DND-41 (cell line): ENCODE measurements at regions not wholly inside any gene's neighbourhood (a gene's known extent, or its start where the extent isn't known, plus 50 kb on each side); places are given as distances from the start of the nearest gene placed in this dataset.
A peak's percentile ranks its signal among the peaks of the same experiment; 100 is the strongest.

Experiments used
- ATAC-seq: fragments of 200-7000 bp; cut with Tn5 transposase; 3 replicates; pipeline ENCODE4 v1.9.1; 2021; ENCODE audit warnings: low read depth; ENCODE audit not compliant: insufficient read depth
- DNase-seq: peaks from one replicate; pipeline ENCODE4 v3.0.0-alpha.2; 2020
- H2AFZ ChIP-seq: 2 replicates; pipeline ENCODE4 v1.6.0; 2012; ENCODE audit warnings: low read depth, low read length
- H3K27ac ChIP-seq: 2 replicates; pipeline ENCODE4 v1.5.1; 2012; ENCODE audit warnings: low read length, inconsistent platforms
- H3K27me3 ChIP-seq: fragments of 200-600 bp; sonication (generic); 2 replicates; pipeline ENCODE4 v1.6.0; 2012; ENCODE audit warnings: low read length, mild to moderate bottlenecking, inconsistent platforms; ENCODE audit not compliant: insufficient read depth, poor library complexity
- H3K36me3 ChIP-seq: 2 replicates; pipeline ENCODE4 v1.5.1; 2012; ENCODE audit warnings: low read length, inconsistent platforms; ENCODE audit not compliant: insufficient read depth
- H3K4me1 ChIP-seq: 2 replicates; pipeline ENCODE4 v1.5.1; 2012; ENCODE audit warnings: mild to moderate bottlenecking, low read length; ENCODE audit not compliant: insufficient read depth
- H3K4me2 ChIP-seq: 2 replicates; pipeline ENCODE4 v1.6.0; 2012; ENCODE audit warnings: mild to moderate bottlenecking, moderate library complexity, low read length, inconsistent platforms; ENCODE audit not compliant: insufficient read depth
- H3K4me3 ChIP-seq, 2 experiments: fragments of 200-600 bp in 1 of 2; shearing (Covaris generic) in 1 of 2; 2 replicates each; pipeline ENCODE4 v1.5.1; 2012 to 2016; ENCODE audit warnings: inconsistent platforms in 2 of 2, low read length in 2 of 2, mild to moderate bottlenecking in 2 of 2, low read depth in 1 of 2, moderate library complexity in 1 of 2
- H3K79me2 ChIP-seq: 2 replicates; pipeline ENCODE4 v1.6.0; 2012; ENCODE audit warnings: low read length, inconsistent platforms; ENCODE audit not compliant: insufficient read depth
- H3K9ac ChIP-seq: 2 replicates; pipeline ENCODE4 v1.6.0; 2012; ENCODE audit warnings: low read depth, mild to moderate bottlenecking, inconsistent platforms, low read length, moderate library complexity
- H3K9me3 ChIP-seq: 2 replicates; pipeline ENCODE4 v1.5.1; 2012; ENCODE audit warnings: low read length, moderate library complexity, mild to moderate bottlenecking, inconsistent platforms; ENCODE audit not compliant: insufficient read depth, severe bottlenecking
- H4K20me1 ChIP-seq: 2 replicates; pipeline ENCODE4 v1.6.0; 2012; ENCODE audit warnings: low read length; ENCODE audit not compliant: insufficient read depth
- EZH2 ChIP-seq: IDR thresholded peaks from 3 replicates; pipeline ENCODE4 v1.6.1; 2012; ENCODE audit warnings: borderline replicate concordance, low read depth, mild to moderate bottlenecking, moderate library complexity, low read length, inconsistent platforms; ENCODE audit not compliant: severe bottlenecking
- TF ChIP-seq, protein P1 (sequence below): IDR thresholded peaks from 2 replicates; pipeline ENCODE4 v1.5.1; 2012; ENCODE audit warnings: borderline replicate concordance, low read length, moderate library complexity, mild to moderate bottlenecking; ENCODE audit not compliant: poor library complexity, severe bottlenecking; ENCODE audit errors: extremely low read depth

DNA sequence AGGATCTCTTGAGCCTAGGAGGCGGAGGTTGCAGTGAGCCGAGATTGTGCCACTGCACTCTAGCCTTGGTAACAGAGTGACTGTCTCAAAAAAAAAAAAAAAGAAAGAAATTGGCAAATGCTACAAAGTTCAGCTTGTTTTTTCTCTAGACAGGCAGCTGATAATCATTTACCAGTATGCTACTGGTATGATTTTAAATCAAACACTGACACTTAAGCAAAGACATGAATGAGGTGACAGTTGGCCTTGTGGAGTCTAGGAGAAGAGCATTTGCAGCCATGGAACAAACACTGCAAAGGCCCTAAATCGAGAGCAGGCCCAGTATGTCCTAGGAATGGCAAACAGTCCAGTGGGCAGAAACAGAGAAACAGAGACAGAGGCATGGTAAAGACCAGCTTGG is 99.7 kb upstream of the CEP85L start:
- no peak for TF ChIP-seq EZH2
- TF ChIP-seq, protein P1, sequence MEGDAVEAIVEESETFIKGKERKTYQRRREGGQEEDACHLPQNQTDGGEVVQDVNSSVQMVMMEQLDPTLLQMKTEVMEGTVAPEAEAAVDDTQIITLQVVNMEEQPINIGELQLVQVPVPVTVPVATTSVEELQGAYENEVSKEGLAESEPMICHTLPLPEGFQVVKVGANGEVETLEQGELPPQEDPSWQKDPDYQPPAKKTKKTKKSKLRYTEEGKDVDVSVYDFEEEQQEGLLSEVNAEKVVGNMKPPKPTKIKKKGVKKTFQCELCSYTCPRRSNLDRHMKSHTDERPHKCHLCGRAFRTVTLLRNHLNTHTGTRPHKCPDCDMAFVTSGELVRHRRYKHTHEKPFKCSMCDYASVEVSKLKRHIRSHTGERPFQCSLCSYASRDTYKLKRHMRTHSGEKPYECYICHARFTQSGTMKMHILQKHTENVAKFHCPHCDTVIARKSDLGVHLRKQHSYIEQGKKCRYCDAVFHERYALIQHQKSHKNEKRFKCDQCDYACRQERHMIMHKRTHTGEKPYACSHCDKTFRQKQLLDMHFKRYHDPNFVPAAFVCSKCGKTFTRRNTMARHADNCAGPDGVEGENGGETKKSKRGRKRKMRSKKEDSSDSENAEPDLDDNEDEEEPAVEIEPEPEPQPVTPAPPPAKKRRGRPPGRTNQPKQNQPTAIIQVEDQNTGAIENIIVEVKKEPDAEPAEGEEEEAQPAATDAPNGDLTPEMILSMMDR = no peak
- Histone ChIP-seq H3K9me3 (no peaks in the 10 kb centered on the region), H3K4me3 (no peak overlapping the region), H4K20me1 (no peaks in the 10 kb centered on the region), H3K4me1 (peaks cover 31% of the 10 kb centered on the region), H3K9ac (no peak overlapping the region), H3K36me3 (no peaks in the 10 kb centered on the region), H3K27me3 (no peaks in the 10 kb centered on the region), H3K27ac (no peak overlapping the region), H3K4me2 (no peak overlapping the region), H2AFZ (no peak overlapping the region), H3K79me2 (no peaks in the 10 kb centered on the region)
- ATAC-seq (no peak), DNase-seq (no peak)

DNA sequence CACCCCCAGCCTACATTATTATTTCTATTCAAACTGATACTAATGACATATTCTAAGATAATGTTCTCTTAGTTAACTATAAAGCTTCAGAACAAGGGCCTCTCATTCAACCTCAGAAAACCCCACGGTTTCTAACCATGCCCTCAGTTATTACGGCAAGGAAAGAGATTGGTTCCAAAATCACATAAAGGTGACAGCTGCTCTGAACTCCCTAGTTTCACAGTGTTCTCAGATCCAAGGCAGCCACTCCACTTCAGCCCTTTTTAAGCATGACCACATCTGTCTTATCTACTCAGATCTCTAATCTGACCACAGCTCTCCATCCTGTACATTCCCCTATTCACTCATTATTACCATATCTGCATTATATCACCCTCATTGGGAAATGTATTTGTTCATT is 98.8 kb upstream of the CEP85L start:
- H3K9ac ChIP-seq = no peak overlapping the region
- H3K36me3 ChIP-seq = no peaks in the 10 kb centered on the region
- H3K4me2 ChIP-seq = no peak overlapping the region
- H3K27ac ChIP-seq = no peak overlapping the region
- no peak for DNase-seq
- no peak overlapping the region for H2AFZ ChIP-seq
- H3K79me2 ChIP-seq = no peaks in the 10 kb centered on the region
- no peaks in the 10 kb centered on the region for H4K20me1 ChIP-seq
- no peaks in the 10 kb centered on the region for H3K9me3 ChIP-seq
- peaks cover 34% of the 10 kb centered on the region for H3K4me1 ChIP-seq
- no peaks in the 10 kb centered on the region for H3K27me3 ChIP-seq
- TF ChIP-seq, protein P1 = no peak
- no peak for TF ChIP-seq EZH2
- H3K4me3 ChIP-seq = no peak overlapping the region
- no peak for ATAC-seq

DNA sequence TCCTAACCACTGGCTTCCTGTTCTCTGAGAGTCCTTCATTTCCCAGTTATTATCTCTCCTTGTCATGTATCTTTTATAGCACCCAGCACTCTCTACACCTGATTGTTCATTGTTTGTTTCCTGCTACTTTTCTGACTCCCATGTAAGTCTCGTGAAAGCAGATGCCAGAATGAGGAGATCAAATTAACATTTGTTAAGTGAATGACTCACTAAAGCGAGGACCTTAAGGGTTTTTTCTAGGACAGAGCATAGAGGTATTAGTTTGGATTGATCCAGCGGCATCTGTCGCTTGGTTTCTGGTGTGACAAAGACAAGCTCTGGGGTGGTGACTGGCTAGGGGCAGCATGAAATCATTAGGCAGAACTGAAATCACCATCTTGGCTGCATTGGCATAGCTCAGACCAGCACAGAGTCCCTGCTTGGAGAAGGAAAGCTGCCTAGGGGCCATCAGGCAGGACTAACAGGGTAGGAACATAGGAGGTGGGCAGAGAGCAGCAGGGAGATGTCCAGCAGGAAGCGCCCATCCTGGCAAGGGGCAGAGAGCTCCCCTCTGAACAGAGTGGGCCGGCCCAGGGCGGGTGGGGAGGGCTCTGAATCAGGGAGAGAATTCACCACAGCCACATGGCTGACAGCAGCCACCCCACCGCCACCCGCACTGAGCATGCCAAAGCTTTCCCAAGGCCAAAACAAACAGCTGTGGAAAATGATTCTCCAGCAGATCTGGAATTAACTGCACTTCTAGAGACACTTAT is 97.1 kb upstream of the CEP85L start:
- ATAC-seq (peak; percentile 77), DNase-seq (peak; percentile 28)
- H3K9me3 ChIP-seq = no peaks in the 10 kb centered on the region
- no peaks in the 10 kb centered on the region for H3K79me2 ChIP-seq
- H3K27ac ChIP-seq = peak overlapping the region; percentile 68
- peak overlapping the region; percentile 54 for H3K4me2 ChIP-seq
- no peak for TF ChIP-seq EZH2
- TF ChIP-seq, protein P1 = no peak
- H3K36me3 ChIP-seq = no peaks in the 10 kb centered on the region
- H2AFZ ChIP-seq = peak overlapping the region; percentile 0; the same call in 1 of the 2 replicates
- peaks cover 34% of the 10 kb centered on the region for H3K4me1 ChIP-seq
- no peaks in the 10 kb centered on the region for H4K20me1 ChIP-seq
- no peak overlapping the region for H3K9ac ChIP-seq
- H3K27me3 ChIP-seq = no peaks in the 10 kb centered on the region
- H3K4me3 ChIP-seq = peak overlapping the region in 1 of 2 experiments; percentile 14; a peak in 1 of 4 replicates
